Body of pancreas (tissue), 4 donors: ENCODE measurements at regions not wholly inside any gene's neighbourhood (a gene's known extent, or its start where the extent isn't known, plus 50 kb on each side); places are given as distances from the start of the nearest gene placed in this dataset.

Experiments used
- ATAC-seq: fragments of 150-250 bp; one replicate; pipeline ENCODE4 v1.9.1; 2016
- DNase-seq, 4 donors: peaks; one replicate each; pipeline ENCODE4 v3.0.0-alpha.2; 2019
- H3K27ac ChIP-seq, 4 donors: fragments of 200-600 bp; sonication (generic); 1 replicate in 3 of 4; 2 replicates in 1 of 4; pipeline versions ENCODE4 v1.5.1 to v1.6.1; 2016 to 2019; ENCODE audit warnings: mild to moderate bottlenecking in 1 of 4, mixed read lengths in 1 of 4, moderate library complexity in 1 of 4
- H3K27me3 ChIP-seq, 2 donors: fragments of 200-600 bp; sonication (generic); one replicate each; pipeline ENCODE4 v1.6.0; 2016; ENCODE audit warnings: mild to moderate bottlenecking in 1 of 2
- H3K36me3 ChIP-seq, 2 donors: fragments of 200-600 bp; sonication (generic); replicated peaks in 1 of 2; 2 replicates each; pipeline ENCODE4 v1.5.1; 2016; ENCODE audit warnings: low read depth in 2 of 2; ENCODE audit not compliant: insufficient read depth in 1 of 2
- H3K4me1 ChIP-seq: fragments of 200-600 bp; sonication (generic); one replicate; pipeline ENCODE4 v1.6.0; 2016
- H3K4me3 ChIP-seq, 2 donors: fragments of 200-600 bp; sonication (generic); 1 replicate in 1 of 2; 2 replicates in 1 of 2; pipeline ENCODE4 v1.5.1; 2016 to 2019
- H3K9me3 ChIP-seq, 3 donors: fragments of 200-600 bp; sonication (generic); 1 replicate in 2 of 3; 2 replicates in 1 of 3; pipeline ENCODE4 v1.5.1; 2016
- CTCF ChIP-seq, 7 experiments: fragments of 450-650 bp in 4 of 7; fragments of 200-600 bp in 3 of 7; sonication (generic) in 3 of 7; IDR thresholded peaks; one replicate each; pipeline ENCODE4 v1.5.1; 2016 to 2019; ENCODE audit warnings: antibody characterized with exemption in 7 of 7
- POLR2A ChIP-seq, 3 donors: fragments of 450-650 bp; IDR thresholded peaks; one replicate each; pipeline ENCODE4 v1.6.1; 2016; ENCODE audit warnings: antibody characterized with exemption in 3 of 3, mild to moderate bottlenecking in 2 of 3
- WGBS, 2 donors: methylation state at CpG; one replicate each; pipeline ENCODE4 v1.1.5; 2017; 5-methylcytosine and 5-hydroxymethylcytosine counted together
- intact Hi-C: fragments of 100-400 bp; cut with DNase I; formaldehyde crosslinking; loops from one replicate; pipeline ENCODE4 v1.15.1; 2023

GRCh38 chr3:30098243-30098642 is 508.2 kb upstream of the TGFBR2 start:
- ATAC-seq = no peak
- Histone ChIP-seq H3K27ac (no peak overlapping the region), H3K4me3 (no peak overlapping the region), H3K4me1 (no peaks in the 10 kb centered on the region), H3K36me3 (no peaks in the 10 kb centered on the region), H3K27me3 (no peaks in the 10 kb centered on the region), H3K9me3 (peaks cover 0 to 6% (median 0%) of the 10 kb centered on the region in 3 donors)
- TF ChIP-seq CTCF (IDR thresholded peaks at IDR 0.05) (no peak), POLR2A (IDR thresholded peaks at IDR 0.05) (no peak)
- intact Hi-C loops = no loop called here
- DNase-seq = no peak

- Histone ChIP-seq H3K36me3 (no peaks in the 10 kb centered on the region), H3K9me3 (peaks cover 0 to under 1% (median 0%) of the 10 kb centered on the region in 3 donors), H3K27ac (no peak overlapping the region), H3K4me3 (no peak overlapping the region), H3K27me3 (no peaks in the 10 kb centered on the region), H3K4me1 (no peaks in the 10 kb centered on the region)
- ATAC-seq (no peak), DNase-seq (no peak)
- WGBS, 2 donors = 46 to 51% methylated on average over 2 of the region's 2 CpGs
- intact Hi-C loops = no loop called here
- TF ChIP-seq CTCF (IDR thresholded peaks at IDR 0.05) (no peak), POLR2A (IDR thresholded peaks at IDR 0.05) (no peak)
Measured at GRCh38 chr3:30098653-30099455, 507.5 kb upstream of the TGFBR2 start.

GRCh38 chr3:30102356-30102755 is 504.0 kb upstream of the TGFBR2 start:
- DNase-seq = no peak
- no peak overlapping the region for H3K4me3 ChIP-seq
- intact Hi-C loops = no loop called here
- no peak for ATAC-seq
- H3K9me3 ChIP-seq = no peaks in the 10 kb centered on the region
- no peaks in the 10 kb centered on the region for H3K36me3 ChIP-seq
- no peak overlapping the region for H3K27ac ChIP-seq
- TF ChIP-seq CTCF (IDR thresholded peaks at IDR 0.05) (no peak), POLR2A (IDR thresholded peaks at IDR 0.05) (no peak)
- H3K4me1 ChIP-seq = no peaks in the 10 kb centered on the region
- H3K27me3 ChIP-seq = no peaks in the 10 kb centered on the region

- Histone ChIP-seq H3K36me3 (no peaks in the 10 kb centered on the region), H3K9me3 (no peaks in the 10 kb centered on the region), H3K4me1 (no peaks in the 10 kb centered on the region), H3K4me3 (no peak overlapping the region), H3K27me3 (no peaks in the 10 kb centered on the region), H3K27ac (no peak overlapping the region)
- WGBS, 2 donors = 64 to 66% methylated on average over 2 of the region's 2 CpGs
- intact Hi-C loops = no loop called here
- ATAC-seq (no peak), DNase-seq (no peak)
- TF ChIP-seq CTCF (IDR thresholded peaks at IDR 0.05) = no peak
- TF ChIP-seq POLR2A (IDR thresholded peaks at IDR 0.05) = no peak
Measured at GRCh38 chr3:30103186-30103585, 503.2 kb upstream of the TGFBR2 start.

- Histone ChIP-seq H3K36me3 (no peaks in the 10 kb centered on the region), H3K27me3 (no peaks in the 10 kb centered on the region), H3K27ac (no peak overlapping the region), H3K4me3 (no peak overlapping the region), H3K9me3 (no peaks in the 10 kb centered on the region), H3K4me1 (no peaks in the 10 kb centered on the region)
- ATAC-seq (no peak), DNase-seq (no peak)
- 63 to 66% methylated on average over 4 of the region's 4 CpGs for WGBS, 2 donors
- intact Hi-C loops = no loop called here
- TF ChIP-seq POLR2A (IDR thresholded peaks at IDR 0.05) (no peak), CTCF (IDR thresholded peaks at IDR 0.05) (no peak)
Measured at GRCh38 chr3:30107531-30107930, 498.9 kb upstream of the TGFBR2 start.
